ENCODE measurements at regions not wholly inside any gene's neighbourhood (a gene's known extent, or its start where the extent isn't known, plus 50 kb on each side); places are given as distances from the start of the nearest gene placed in this dataset.

DNA sequence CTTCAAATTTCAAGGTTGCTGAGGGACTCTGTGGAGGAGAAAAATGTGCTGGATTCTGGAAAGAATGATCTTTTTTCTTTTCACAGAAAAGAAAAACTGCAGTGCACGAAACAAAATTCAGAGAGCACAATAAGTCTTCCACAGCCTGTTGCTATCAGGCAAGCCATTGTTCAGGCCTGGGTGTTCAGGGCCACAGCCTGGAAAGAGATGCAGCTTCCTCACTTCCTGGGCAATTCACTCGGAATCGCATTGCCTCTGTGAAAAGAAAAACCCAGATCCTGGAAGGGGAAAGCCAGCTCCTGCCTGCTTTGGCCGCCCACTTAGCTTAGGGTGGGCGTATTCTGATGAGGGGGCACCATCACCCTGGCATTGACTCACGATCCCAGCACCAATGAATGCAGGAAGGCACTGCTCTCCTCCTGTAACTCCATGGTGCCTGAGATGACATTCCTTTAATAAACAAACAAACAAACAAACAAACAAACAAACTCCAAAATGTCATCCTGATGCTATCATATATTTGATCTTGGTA is 863.9 kb downstream of the BCL11B start:
- TF ChIP-seq, protein P1, sequence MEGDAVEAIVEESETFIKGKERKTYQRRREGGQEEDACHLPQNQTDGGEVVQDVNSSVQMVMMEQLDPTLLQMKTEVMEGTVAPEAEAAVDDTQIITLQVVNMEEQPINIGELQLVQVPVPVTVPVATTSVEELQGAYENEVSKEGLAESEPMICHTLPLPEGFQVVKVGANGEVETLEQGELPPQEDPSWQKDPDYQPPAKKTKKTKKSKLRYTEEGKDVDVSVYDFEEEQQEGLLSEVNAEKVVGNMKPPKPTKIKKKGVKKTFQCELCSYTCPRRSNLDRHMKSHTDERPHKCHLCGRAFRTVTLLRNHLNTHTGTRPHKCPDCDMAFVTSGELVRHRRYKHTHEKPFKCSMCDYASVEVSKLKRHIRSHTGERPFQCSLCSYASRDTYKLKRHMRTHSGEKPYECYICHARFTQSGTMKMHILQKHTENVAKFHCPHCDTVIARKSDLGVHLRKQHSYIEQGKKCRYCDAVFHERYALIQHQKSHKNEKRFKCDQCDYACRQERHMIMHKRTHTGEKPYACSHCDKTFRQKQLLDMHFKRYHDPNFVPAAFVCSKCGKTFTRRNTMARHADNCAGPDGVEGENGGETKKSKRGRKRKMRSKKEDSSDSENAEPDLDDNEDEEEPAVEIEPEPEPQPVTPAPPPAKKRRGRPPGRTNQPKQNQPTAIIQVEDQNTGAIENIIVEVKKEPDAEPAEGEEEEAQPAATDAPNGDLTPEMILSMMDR (IDR thresholded peaks at IDR 0.05): no peak
- no peak for TF ChIP-seq POLR2A (IDR thresholded peaks at IDR 0.05)

Measured in breast epithelium (tissue), 3 donors.